Smooth muscle cell (in vitro differentiated cells): ENCODE measurements at regions not wholly inside any gene's neighbourhood (a gene's known extent, or its start where the extent isn't known, plus 50 kb on each side); places are given as distances from the start of the nearest gene placed in this dataset.

ENCODE experiments used
- DNase-seq: peaks from one replicate; lab custom pipeline; 2025; ENCODE audit not compliant: unreplicated experiment; lab: John Stamatoyannopoulos, UW
- H2AFZ ChIP-seq: fragments of 200-600 bp; sonication (generic); 2 replicates; pipeline ENCODE4 v1.6.0; 2016; ENCODE audit warnings: antibody characterized with exemption, low read depth, mild to moderate bottlenecking
- H3F3A ChIP-seq: fragments of 200-600 bp; sonication (generic); 2 replicates; pipeline ENCODE4 v1.6.0; 2017; ENCODE audit warnings: antibody characterized with exemption, low read depth
- H3K27ac ChIP-seq: fragments of 200-600 bp; sonication (generic); 2 replicates; pipeline ENCODE4 v1.5.1; 2016; ENCODE audit warnings: low read depth, mild to moderate bottlenecking
- H3K27me3 ChIP-seq: fragments of 200-600 bp; sonication (generic); 2 replicates; pipeline ENCODE4 v1.6.1; 2016; ENCODE audit warnings: low read depth, mild to moderate bottlenecking
- H3K36me3 ChIP-seq: fragments of 200-600 bp; sonication (generic); 2 replicates; pipeline ENCODE4 v1.5.1; 2016; ENCODE audit warnings: low read depth
- H3K4me1 ChIP-seq: fragments of 200-600 bp; sonication (generic); 2 replicates; pipeline ENCODE4 v1.5.1; 2016; ENCODE audit warnings: low read depth
- H3K4me2 ChIP-seq: fragments of 200-600 bp; sonication (generic); 2 replicates; pipeline ENCODE4 v1.6.0; 2016; ENCODE audit warnings: mild to moderate bottlenecking
- H3K4me3 ChIP-seq: fragments of 200-600 bp; sonication (generic); 2 replicates; pipeline ENCODE4 v1.5.1; 2016; ENCODE audit warnings: mild to moderate bottlenecking
- H3K79me2 ChIP-seq: fragments of 200-600 bp; sonication (generic); 2 replicates; pipeline ENCODE4 v1.6.0; 2016; ENCODE audit warnings: low read depth, mild to moderate bottlenecking
- H3K9ac ChIP-seq: fragments of 200-600 bp; sonication (generic); 2 replicates; pipeline ENCODE4 v1.6.0; 2016; ENCODE audit warnings: low read depth
- H3K9me3 ChIP-seq: fragments of 200-600 bp; sonication (generic); replicated peaks from 2 replicates; pipeline ENCODE4 v1.5.1; 2016; ENCODE audit warnings: low read depth
- H4K20me1 ChIP-seq: fragments of 200-600 bp; sonication (generic); 2 replicates; pipeline ENCODE4 v1.6.0; 2016; ENCODE audit warnings: low read depth
- CTCF ChIP-seq: fragments of 200-600 bp; sonication (generic); IDR thresholded peaks from 2 replicates; pipeline ENCODE4 v1.5.1; 2017; ENCODE audit warnings: borderline replicate concordance, mild to moderate bottlenecking, antibody characterized with exemption; ENCODE audit not compliant: insufficient read depth, poor library complexity, severe bottlenecking
- WGBS: methylation state at CpG from one replicate; pipeline ENCODE4 v1.1.7; 2016; ENCODE audit warnings: low lambda C conversion rate; 5-methylcytosine and 5-hydroxymethylcytosine counted together

GRCh38 chr3:182165234-182165633 is 453.5 kb downstream of the SOX2 start:
- WGBS: 26% methylated on average over 4 of the region's 4 CpGs

GRCh38 chr3:182172534-182172933 is 460.8 kb downstream of the SOX2 start:
- WGBS: 45% methylated on average over 4 of the region's 4 CpGs
- H2AFZ ChIP-seq: no peak overlapping the region
- no peaks in the 10 kb centered on the region for H3K79me2 ChIP-seq
- no peaks in the 10 kb centered on the region for H3F3A ChIP-seq
- no peak overlapping the region for H3K27ac ChIP-seq
- H4K20me1 ChIP-seq: no peaks in the 10 kb centered on the region
- H3K4me2 ChIP-seq: no peak overlapping the region
- no peaks in the 10 kb centered on the region for H3K36me3 ChIP-seq
- peaks cover 78% of the 10 kb centered on the region for H3K27me3 ChIP-seq
- no peak for DNase-seq
- no peak for TF ChIP-seq CTCF
- H3K9ac ChIP-seq: no peak overlapping the region
- no peak overlapping the region for H3K4me3 ChIP-seq
- no peaks in the 10 kb centered on the region for H3K9me3 ChIP-seq
- H3K4me1 ChIP-seq: no peaks in the 10 kb centered on the region

More at GRCh38 chr3:182165234-182165633, 453.5 kb downstream of the SOX2 start:
- H2AFZ ChIP-seq: no peak overlapping the region
- no peak overlapping the region for H3K4me3 ChIP-seq
- no peaks in the 10 kb centered on the region for H3K36me3 ChIP-seq
- H3K9ac ChIP-seq: no peak overlapping the region
- H3K4me1 ChIP-seq: peaks cover 6% of the 10 kb centered on the region
- no peaks in the 10 kb centered on the region for H4K20me1 ChIP-seq
- peaks cover 62% of the 10 kb centered on the region for H3K27me3 ChIP-seq
- H3K79me2 ChIP-seq: no peaks in the 10 kb centered on the region
- no peak for TF ChIP-seq CTCF
- peak overlapping the region; percentile 56 for H3K4me2 ChIP-seq
- H3K9me3 ChIP-seq: no peaks in the 10 kb centered on the region
- no peak for DNase-seq
- no peak overlapping the region for H3K27ac ChIP-seq
- no peaks in the 10 kb centered on the region for H3F3A ChIP-seq

- no peak for TF ChIP-seq CTCF
- Histone ChIP-seq H3F3A (no peaks in the 10 kb centered on the region), H4K20me1 (no peaks in the 10 kb centered on the region), H3K4me3 (no peak overlapping the region), H3K9me3 (no peaks in the 10 kb centered on the region), H3K27me3 (peaks cover 36% of the 10 kb centered on the region), H3K79me2 (no peaks in the 10 kb centered on the region), H3K27ac (no peak overlapping the region), H3K9ac (no peak overlapping the region), H3K4me2 (no peak overlapping the region), H3K4me1 (peaks cover 12% of the 10 kb centered on the region), H2AFZ (no peak overlapping the region), H3K36me3 (no peaks in the 10 kb centered on the region)
- 91% methylated on average over 5 of the region's 5 CpGs for WGBS
- DNase-seq: no peak
Measured at GRCh38 chr3:182178488-182179200, 466.9 kb downstream of the SOX2 start.

- no peak for DNase-seq
- no peak overlapping the region for H3K27ac ChIP-seq
- no peaks in the 10 kb centered on the region for H3K36me3 ChIP-seq
- no peak overlapping the region for H3K4me3 ChIP-seq
- H3K4me2 ChIP-seq: no peak overlapping the region
- H3K27me3 ChIP-seq: peaks cover 27% of the 10 kb centered on the region
- WGBS: 85% methylated on average over 1 of the region's 1 CpG
- H2AFZ ChIP-seq: no peak overlapping the region
- H3F3A ChIP-seq: no peaks in the 10 kb centered on the region
- H3K9me3 ChIP-seq: no peaks in the 10 kb centered on the region
- TF ChIP-seq CTCF: no peak
- H3K4me1 ChIP-seq: peaks cover 16% of the 10 kb centered on the region
- no peaks in the 10 kb centered on the region for H4K20me1 ChIP-seq
- H3K79me2 ChIP-seq: no peaks in the 10 kb centered on the region
- H3K9ac ChIP-seq: no peak overlapping the region
Measured at GRCh38 chr3:182179631-182180030, 467.9 kb downstream of the SOX2 start.
